ENCODE measurements at regions not wholly inside any gene's neighbourhood (a gene's known extent, or its start where the extent isn't known, plus 50 kb on each side); places are given as distances from the start of the nearest gene placed in this dataset.
A peak's percentile ranks its signal among the peaks of the same experiment; 100 is the strongest.
"Not testable (repeated sequence)": the region's sequence is repeated elsewhere in the genome, so short reads cannot be mapped to it uniquely, and the experiment has no call there.

DNA sequence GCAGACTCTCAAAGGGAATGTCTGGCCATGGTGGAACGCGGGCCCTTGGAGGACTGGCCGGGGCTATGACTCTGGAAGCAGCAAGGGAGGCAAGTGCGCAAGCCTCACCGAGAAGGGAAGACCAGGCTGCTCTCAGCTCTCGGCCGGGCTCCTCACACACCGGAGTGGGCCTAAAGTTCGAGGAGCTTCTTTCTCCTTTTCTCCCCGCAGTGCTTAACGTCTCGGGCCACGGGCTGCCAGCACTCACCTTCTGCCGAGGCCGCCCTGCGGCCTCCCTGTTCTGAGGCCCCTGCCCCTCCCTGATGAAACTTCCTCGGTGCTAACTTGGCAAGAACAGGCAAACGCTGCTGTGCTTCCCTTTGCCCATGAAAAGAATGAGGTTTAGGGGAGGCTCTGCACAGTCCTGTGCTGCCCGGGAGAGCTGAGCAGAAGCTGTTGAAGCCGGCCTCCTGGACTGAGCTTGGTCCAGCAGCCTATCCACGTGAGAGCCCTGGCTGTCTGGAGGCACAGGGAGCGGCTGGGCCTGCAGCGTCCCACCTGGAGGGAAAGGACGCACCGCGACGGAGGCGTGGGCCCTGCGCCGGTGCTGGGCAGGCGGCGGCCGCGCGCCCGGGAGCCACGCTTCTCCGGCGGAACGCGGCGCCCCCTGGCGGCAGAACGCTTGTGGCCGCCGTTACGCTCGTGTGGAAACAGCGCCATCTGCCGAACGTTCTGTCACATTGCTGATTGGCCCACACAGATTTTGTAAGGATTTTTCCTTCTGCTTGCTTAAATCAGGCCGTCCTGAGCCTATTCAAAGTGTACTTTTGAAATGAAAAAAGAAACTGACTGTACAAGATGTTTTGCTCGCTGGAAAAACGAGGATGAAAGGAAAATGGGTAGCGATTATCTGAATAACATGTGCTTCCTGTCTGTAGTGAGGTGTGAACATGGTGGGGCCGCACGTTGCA is 65.0 kb upstream of the TMEM45B start:
- Histone ChIP-seq H3K4me3 (ENCODE audit: low read length) (peak overlapping the region; percentile 62), H3K9ac (ENCODE audit: low read length) (no peak overlapping the region)

DNA sequence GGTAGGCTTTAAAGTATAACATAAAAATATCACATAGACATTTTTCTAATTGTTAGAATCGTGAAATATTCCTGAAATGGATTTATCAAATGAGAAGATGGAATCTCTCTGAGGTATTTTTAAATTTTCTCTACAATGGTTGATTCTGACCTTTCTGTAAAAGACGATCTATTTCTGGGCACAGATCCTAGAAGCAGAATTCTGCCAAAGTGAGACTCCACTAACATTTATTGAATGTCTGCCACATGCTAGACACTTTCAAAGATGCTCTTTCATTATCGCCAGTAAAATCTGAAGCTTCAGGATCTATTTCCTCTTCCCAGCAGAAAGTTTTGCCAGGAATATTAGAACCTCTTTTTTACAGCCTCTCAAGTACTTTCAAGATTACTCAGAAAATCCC is 64.1 kb upstream of the TMEM45B start:
- Histone ChIP-seq H3K4me3 (ENCODE audit: low read length) (no peak overlapping the region), H3K9me3 (ENCODE audit: control insufficient read depth, low read length) (no peaks in the 10 kb centered on the region), H3K4me1 (ENCODE audit: control insufficient read depth, insufficient read depth, low read length) (no peaks in the 10 kb centered on the region), H3K9ac (ENCODE audit: low read length) (no peak overlapping the region), H3K27me3 (replicated peaks; ENCODE audit: control insufficient read depth, insufficient read depth, low read length) (peaks cover 33% of the 10 kb centered on the region), H3K36me3 (ENCODE audit: control insufficient read depth, insufficient read depth, low read length, severe bottlenecking) (no peaks in the 10 kb centered on the region)
- no peak for DNase-seq (ENCODE audit: low read depth)

More for the DNA sequence above, 65.0 kb upstream of the TMEM45B start:
- DNase-seq (ENCODE audit: low read depth) = peak; percentile 85
- Histone ChIP-seq H3K36me3 (ENCODE audit: control insufficient read depth, insufficient read depth, low read length, severe bottlenecking) (no peaks in the 10 kb centered on the region), H3K9me3 (ENCODE audit: control insufficient read depth, low read length) (no peaks in the 10 kb centered on the region), H3K27me3 (replicated peaks; ENCODE audit: control insufficient read depth, insufficient read depth, low read length) (peaks cover 35% of the 10 kb centered on the region), H3K4me1 (ENCODE audit: control insufficient read depth, insufficient read depth, low read length) (no peaks in the 10 kb centered on the region)

DNA sequence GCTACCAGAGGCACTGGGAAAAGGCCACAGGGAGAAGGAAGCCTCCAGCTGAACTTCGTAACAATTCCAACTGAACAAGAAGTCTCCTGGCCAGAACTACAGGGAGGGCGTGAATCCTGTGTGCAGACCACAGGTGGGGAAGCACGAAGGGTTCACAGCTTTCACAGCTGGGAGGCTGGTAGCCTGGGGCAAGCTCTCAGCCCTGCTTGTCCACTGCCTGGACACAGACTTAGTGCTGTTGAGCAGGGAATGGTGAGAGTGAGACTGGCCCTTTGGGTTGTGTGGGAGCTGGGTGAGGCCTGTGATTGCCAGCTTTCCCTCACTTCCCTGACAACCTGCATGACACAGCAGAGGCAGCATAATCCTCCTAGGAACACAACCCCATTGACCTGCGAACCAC is 52.1 kb upstream of the TMEM45B start:
- not testable (repeated sequence) for DNase-seq (ENCODE audit: low read depth); H3K9ac ChIP-seq (ENCODE audit: low read length); H3K27me3 ChIP-seq (replicated peaks; ENCODE audit: control insufficient read depth, insufficient read depth, low read length); H3K36me3 ChIP-seq (ENCODE audit: control insufficient read depth, insufficient read depth, low read length, severe bottlenecking); H3K4me3 ChIP-seq (ENCODE audit: low read length); H3K4me1 ChIP-seq (ENCODE audit: control insufficient read depth, insufficient read depth, low read length); H3K9me3 ChIP-seq (ENCODE audit: control insufficient read depth, low read length)

DNA sequence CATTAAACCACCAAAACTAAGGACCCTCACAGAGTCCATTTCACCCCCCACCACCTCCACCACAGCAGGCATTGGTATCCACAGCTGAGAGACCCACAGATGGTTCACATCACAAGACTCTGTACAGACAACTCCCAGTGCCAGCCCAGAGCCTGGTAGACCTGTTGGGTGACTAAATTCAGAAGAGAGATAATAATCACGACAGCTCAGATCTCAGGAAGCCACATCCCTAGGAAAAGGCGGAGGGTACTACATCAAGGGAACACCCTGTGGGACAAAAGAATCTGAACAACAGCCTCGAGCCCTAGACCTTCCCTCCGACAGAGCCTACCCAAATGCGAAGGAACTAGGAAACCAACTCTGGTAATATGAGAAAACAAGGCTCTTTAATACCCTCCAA is 51.4 kb upstream of the TMEM45B start:
- not testable (repeated sequence) for DNase-seq (ENCODE audit: low read depth); H3K4me1 ChIP-seq (ENCODE audit: control insufficient read depth, insufficient read depth, low read length); H3K27me3 ChIP-seq (replicated peaks; ENCODE audit: control insufficient read depth, insufficient read depth, low read length)

More for the DNA sequence above, 51.4 kb upstream of the TMEM45B start:
- not testable (repeated sequence) for H3K4me3 ChIP-seq (ENCODE audit: low read length); H3K36me3 ChIP-seq (ENCODE audit: control insufficient read depth, insufficient read depth, low read length, severe bottlenecking); H3K9ac ChIP-seq (ENCODE audit: low read length); H3K9me3 ChIP-seq (ENCODE audit: control insufficient read depth, low read length)
